ENCODE measurements at regions not wholly inside any gene's neighbourhood (a gene's known extent, or its start where the extent isn't known, plus 50 kb on each side); places are given as distances from the start of the nearest gene placed in this dataset.

DNA sequence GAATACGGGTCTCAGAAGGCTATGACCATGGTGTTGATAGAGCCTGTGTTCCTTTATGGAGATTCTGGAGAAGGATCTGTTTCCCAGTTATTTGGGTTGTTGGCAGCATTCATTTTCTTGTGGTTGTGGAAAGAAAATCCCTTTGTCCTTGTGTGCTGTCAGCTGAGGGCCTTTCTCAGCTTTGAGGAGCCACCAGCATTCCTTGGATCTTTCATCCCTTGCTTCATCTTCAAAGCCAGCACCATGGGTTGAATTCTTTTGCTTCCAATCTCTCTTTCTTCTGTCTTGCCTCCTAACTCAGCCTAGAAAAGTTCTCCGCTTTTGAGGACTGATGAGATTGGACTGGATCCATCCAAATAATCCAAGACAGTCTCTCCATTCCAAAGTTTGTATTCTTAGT lies 103.2 kb upstream of the MMADHC start:
- in situ Hi-C loops (cut with HindIII; ENCODE audit: low pct_unique_long_range_greater_than_20kb, low sequenced_read_pairs) (no loop called here), intact Hi-C loops (cut with micrococcal nuclease; ENCODE audit: unreplicated experiment) (no loop called here)
- Histone ChIP-seq H3K4me3 (ENCODE audit: low read depth in 2 of 2, low read length in 2 of 2) (no peak overlapping the region), H3K27ac (ENCODE audit: low read length) (no peak overlapping the region), H3K36me3 (ENCODE audit: control insufficient read depth, insufficient read depth, low read length) (no peaks in the 10 kb centered on the region), H3K9me3 (ENCODE audit: control insufficient read depth, insufficient read depth, low read depth, low read length) (no peaks in the 10 kb centered on the region), H3K4me1 (ENCODE audit: control insufficient read depth, insufficient read depth, low read length) (no peaks in the 10 kb centered on the region), H3K27me3 (ENCODE audit: control insufficient read depth, insufficient read depth, low read length) (no peaks in the 10 kb centered on the region)
- no TSS peak for BruUV-seq (replicated peaks)
- TF ChIP-seq TCF7L2 (IDR thresholded peaks at IDR 0.05; ENCODE audit: low read depth, low read length) (no peak), CTCF (IDR thresholded peaks at IDR 0.05) (no peak), SIN3A (IDR thresholded peaks at IDR 0.05; ENCODE audit: borderline replicate concordance, insufficient read depth, low read depth, low read length) (no peak), POLR2AphosphoS5 (IDR thresholded peaks at IDR 0.05; ENCODE audit: low read depth, low read length) (no peak)
- TF ChIP-seq, protein P1, sequence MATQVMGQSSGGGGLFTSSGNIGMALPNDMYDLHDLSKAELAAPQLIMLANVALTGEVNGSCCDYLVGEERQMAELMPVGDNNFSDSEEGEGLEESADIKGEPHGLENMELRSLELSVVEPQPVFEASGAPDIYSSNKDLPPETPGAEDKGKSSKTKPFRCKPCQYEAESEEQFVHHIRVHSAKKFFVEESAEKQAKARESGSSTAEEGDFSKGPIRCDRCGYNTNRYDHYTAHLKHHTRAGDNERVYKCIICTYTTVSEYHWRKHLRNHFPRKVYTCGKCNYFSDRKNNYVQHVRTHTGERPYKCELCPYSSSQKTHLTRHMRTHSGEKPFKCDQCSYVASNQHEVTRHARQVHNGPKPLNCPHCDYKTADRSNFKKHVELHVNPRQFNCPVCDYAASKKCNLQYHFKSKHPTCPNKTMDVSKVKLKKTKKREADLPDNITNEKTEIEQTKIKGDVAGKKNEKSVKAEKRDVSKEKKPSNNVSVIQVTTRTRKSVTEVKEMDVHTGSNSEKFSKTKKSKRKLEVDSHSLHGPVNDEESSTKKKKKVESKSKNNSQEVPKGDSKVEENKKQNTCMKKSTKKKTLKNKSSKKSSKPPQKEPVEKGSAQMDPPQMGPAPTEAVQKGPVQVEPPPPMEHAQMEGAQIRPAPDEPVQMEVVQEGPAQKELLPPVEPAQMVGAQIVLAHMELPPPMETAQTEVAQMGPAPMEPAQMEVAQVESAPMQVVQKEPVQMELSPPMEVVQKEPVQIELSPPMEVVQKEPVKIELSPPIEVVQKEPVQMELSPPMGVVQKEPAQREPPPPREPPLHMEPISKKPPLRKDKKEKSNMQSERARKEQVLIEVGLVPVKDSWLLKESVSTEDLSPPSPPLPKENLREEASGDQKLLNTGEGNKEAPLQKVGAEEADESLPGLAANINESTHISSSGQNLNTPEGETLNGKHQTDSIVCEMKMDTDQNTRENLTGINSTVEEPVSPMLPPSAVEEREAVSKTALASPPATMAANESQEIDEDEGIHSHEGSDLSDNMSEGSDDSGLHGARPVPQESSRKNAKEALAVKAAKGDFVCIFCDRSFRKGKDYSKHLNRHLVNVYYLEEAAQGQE (IDR thresholded peaks at IDR 0.05; ENCODE audit: insufficient read depth in 1 of 2, low read depth in 2 of 2, low read length in 1 of 2): no peak
- ATAC-seq (no peak), DNase-seq (ENCODE audit: low read depth, low spot score) (no peak)
- ChIA-PET POLR2A (no interaction called here), CTCF (no interaction called here)

GRCh38 chr2:149687052-149687427 lies 99.5 kb upstream of the MMADHC start:
- intact Hi-C loops (cut with micrococcal nuclease; ENCODE audit: unreplicated experiment) (no loop called here), in situ Hi-C loops (cut with HindIII; ENCODE audit: low pct_unique_long_range_greater_than_20kb, low sequenced_read_pairs) (no loop called here)
- no peak for TF ChIP-seq SIN3A (IDR thresholded peaks at IDR 0.05; ENCODE audit: borderline replicate concordance, insufficient read depth, low read depth, low read length)
- TF ChIP-seq, protein P1 (IDR thresholded peaks at IDR 0.05; ENCODE audit: insufficient read depth in 1 of 2, low read depth in 2 of 2, low read length in 1 of 2): no peak
- TF ChIP-seq TCF7L2 (IDR thresholded peaks at IDR 0.05; ENCODE audit: low read depth, low read length): no peak
- no peak for TF ChIP-seq CTCF (IDR thresholded peaks at IDR 0.05)
- no peak for TF ChIP-seq POLR2AphosphoS5 (IDR thresholded peaks at IDR 0.05; ENCODE audit: low read depth, low read length)

More at GRCh38 chr2:149687052-149687427, 99.5 kb upstream of the MMADHC start:
- BruUV-seq (replicated peaks): no TSS peak
- POLR2A ChIA-PET: no interaction called here
- no peak for DNase-seq (ENCODE audit: low read depth, low spot score)
- no peaks in the 10 kb centered on the region for H3K9me3 ChIP-seq (ENCODE audit: control insufficient read depth, insufficient read depth, low read depth, low read length)
- no peak for ATAC-seq
- no peaks in the 10 kb centered on the region for H3K27me3 ChIP-seq (ENCODE audit: control insufficient read depth, insufficient read depth, low read length)
- CTCF ChIA-PET: no interaction called here
- no peaks in the 10 kb centered on the region for H3K4me1 ChIP-seq (ENCODE audit: control insufficient read depth, insufficient read depth, low read length)
- no peaks in the 10 kb centered on the region for H3K36me3 ChIP-seq (ENCODE audit: control insufficient read depth, insufficient read depth, low read length)
- H3K27ac ChIP-seq (ENCODE audit: low read length): no peak overlapping the region
- H3K4me3 ChIP-seq (ENCODE audit: low read depth in 2 of 2, low read length in 2 of 2): no peak overlapping the region
